ENCODE measurements at regions not wholly inside any gene's neighbourhood (a gene's known extent, or its start where the extent isn't known, plus 50 kb on each side); places are given as distances from the start of the nearest gene placed in this dataset.

- TF ChIP-seq POLR2A (IDR thresholded peaks at IDR 0.05) (no peak), CTCF (IDR thresholded peaks at IDR 0.05) (no peak)
Measured at GRCh38 chr1:70785287-70785686, 262.3 kb downstream of the PTGER3 start.
